ENCODE measurements at regions not wholly inside any gene's neighbourhood (a gene's known extent, or its start where the extent isn't known, plus 50 kb on each side); places are given as distances from the start of the nearest gene placed in this dataset.

GRCh38 chr6:14787677-14788076 is 458.2 kb upstream of the JARID2 start:
- no peak overlapping the region for H3K27ac ChIP-seq
- in situ Hi-C loops (cut with MboI; ENCODE audit: low sequenced_read_pairs in 4 of 4): no loop called here
- TF ChIP-seq CTCF (IDR thresholded peaks at IDR 0.05 in 4 of 5, conservative IDR thresholded peaks at IDR 0.05 in 1 of 5) (no peak), POLR2A (IDR thresholded peaks at IDR 0.05) (no peak)
- DNase-seq: no peak
- ATAC-seq: no peak
- H3K9me3 ChIP-seq: no peaks in the 10 kb centered on the region
- H3K36me3 ChIP-seq: no peaks in the 10 kb centered on the region
- intact Hi-C loops (cut with DNase I; ENCODE audit: low total_unique reads): no loop called here
- no peaks in the 10 kb centered on the region for H3K27me3 ChIP-seq
- no peaks in the 10 kb centered on the region for H3K4me1 ChIP-seq
- H3K4me3 ChIP-seq: no peak overlapping the region

- no peaks in the 10 kb centered on the region for H3K36me3 ChIP-seq
- intact Hi-C loops (cut with DNase I; ENCODE audit: low total_unique reads) (no loop called here), in situ Hi-C loops (cut with MboI; ENCODE audit: low sequenced_read_pairs in 4 of 4) (no loop called here)
- ATAC-seq: no peak
- no peaks in the 10 kb centered on the region for H3K4me1 ChIP-seq
- H3K27me3 ChIP-seq: no peaks in the 10 kb centered on the region
- no peak for DNase-seq
- no peaks in the 10 kb centered on the region for H3K9me3 ChIP-seq
- H3K4me3 ChIP-seq: no peak overlapping the region
- H3K27ac ChIP-seq: no peak overlapping the region
- no peak for TF ChIP-seq CTCF (IDR thresholded peaks at IDR 0.05 in 4 of 5, conservative IDR thresholded peaks at IDR 0.05 in 1 of 5)
- TF ChIP-seq POLR2A (IDR thresholded peaks at IDR 0.05): no peak
These were observed 455.9 kb upstream of the JARID2 start for GRCh38 chr6:14789996-14790395.

GRCh38 chr6:14790976-14791375 is 454.9 kb upstream of the JARID2 start:
- H3K4me1 ChIP-seq: no peaks in the 10 kb centered on the region
- no peak for DNase-seq
- in situ Hi-C loops (cut with MboI; ENCODE audit: low sequenced_read_pairs in 4 of 4) (no loop called here), intact Hi-C loops (cut with DNase I; ENCODE audit: low total_unique reads) (no loop called here)
- TF ChIP-seq POLR2A (IDR thresholded peaks at IDR 0.05) (no peak), CTCF (IDR thresholded peaks at IDR 0.05 in 4 of 5, conservative IDR thresholded peaks at IDR 0.05 in 1 of 5) (no peak)
- no peaks in the 10 kb centered on the region for H3K36me3 ChIP-seq
- H3K4me3 ChIP-seq: no peak overlapping the region
- H3K9me3 ChIP-seq: no peaks in the 10 kb centered on the region
- ATAC-seq: no peak
- H3K27me3 ChIP-seq: no peaks in the 10 kb centered on the region
- no peak overlapping the region for H3K27ac ChIP-seq

GRCh38 chr6:14791526-14791925 is 454.3 kb upstream of the JARID2 start:
- no peak overlapping the region for H3K4me3 ChIP-seq
- no peak for ATAC-seq
- H3K9me3 ChIP-seq: no peaks in the 10 kb centered on the region
- in situ Hi-C loops (cut with MboI; ENCODE audit: low sequenced_read_pairs in 4 of 4): no loop called here
- DNase-seq: no peak
- TF ChIP-seq CTCF (IDR thresholded peaks at IDR 0.05 in 4 of 5, conservative IDR thresholded peaks at IDR 0.05 in 1 of 5) (no peak), POLR2A (IDR thresholded peaks at IDR 0.05) (no peak)
- no peak overlapping the region for H3K27ac ChIP-seq
- no peaks in the 10 kb centered on the region for H3K4me1 ChIP-seq
- intact Hi-C loops (cut with DNase I; ENCODE audit: low total_unique reads): no loop called here
- H3K36me3 ChIP-seq: no peaks in the 10 kb centered on the region
- H3K27me3 ChIP-seq: no peaks in the 10 kb centered on the region
